CD14-positive monocyte (primary cell): ENCODE measurements at regions not wholly inside any gene's neighbourhood (a gene's known extent, or its start where the extent isn't known, plus 50 kb on each side); places are given as distances from the start of the nearest gene placed in this dataset.

ENCODE experiments used
- DNase-seq, 3 donors: peaks; one replicate each; pipeline ENCODE4 v3.0.0-alpha.2; 2011 to 2022
- H2AFZ ChIP-seq: 2 replicates; pipeline ENCODE4 v1.6.0; 2012; ENCODE audit warnings: mild to moderate bottlenecking, low read depth, low read length, inconsistent platforms; ENCODE audit not compliant: insufficient read depth, poor library complexity, severe bottlenecking
- H3K27ac ChIP-seq, 2 donors: 1 replicate in 1 of 2; 2 replicates in 1 of 2; pipeline ENCODE4 v1.5.1; 2012 to 2013; ENCODE audit warnings: low read length in 2 of 2, control low read depth in 1 of 2, inconsistent platforms in 1 of 2, low read depth in 1 of 2, mild to moderate bottlenecking in 1 of 2
- H3K27me3 ChIP-seq, 2 donors: one replicate each; pipeline versions ENCODE4 v1.6.0 to v1.6.1; 2011 to 2013; ENCODE audit warnings: low read length in 2 of 2; ENCODE audit not compliant: control insufficient read depth in 2 of 2, insufficient read depth in 2 of 2
- H3K36me3 ChIP-seq, 2 donors: replicated peaks in 1 of 2; 1 replicate in 1 of 2; 2 replicates in 1 of 2; pipeline versions ENCODE4 v1.5.1 to v1.6.1; 2012 to 2013; ENCODE audit warnings: low read length in 2 of 2, control low read depth in 1 of 2, inconsistent platforms in 1 of 2, mild to moderate bottlenecking in 1 of 2; ENCODE audit not compliant: insufficient read depth in 2 of 2, control insufficient read depth in 1 of 2
- H3K4me1 ChIP-seq, 2 donors: 1 replicate in 1 of 2; 2 replicates in 1 of 2; pipeline versions ENCODE4 v1.5.1 to v1.6.1; 2012 to 2013; ENCODE audit warnings: low read length in 2 of 2, control low read depth in 1 of 2, inconsistent platforms in 1 of 2, mild to moderate bottlenecking in 1 of 2, moderate library complexity in 1 of 2; ENCODE audit not compliant: insufficient read depth in 2 of 2, control insufficient read depth in 1 of 2
- H3K4me2 ChIP-seq: replicated peaks from 2 replicates; pipeline ENCODE3; 2012; ENCODE audit warnings: low read length, moderate library complexity, mild to moderate bottlenecking; ENCODE audit not compliant: poor library complexity, severe bottlenecking; ENCODE audit errors: extremely low read depth
- H3K4me3 ChIP-seq, 3 experiments: fragments of 200-600 bp in 1 of 3; sonication (generic) in 1 of 3; replicated peaks in 1 of 3; 1 replicate in 2 of 3; 2 replicates in 1 of 3; pipeline ENCODE4 v1.5.1; 2011 to 2013; ENCODE audit warnings: low read length in 3 of 3, mild to moderate bottlenecking in 3 of 3, control low read depth in 2 of 3, low read depth in 2 of 3, inconsistent platforms in 1 of 3, moderate library complexity in 1 of 3
- H3K79me2 ChIP-seq: 2 replicates; pipeline ENCODE4 v1.6.0; 2012; ENCODE audit warnings: mild to moderate bottlenecking, control low read depth, inconsistent platforms, low read length, moderate library complexity; ENCODE audit not compliant: insufficient read depth
- H3K9ac ChIP-seq: 2 replicates; pipeline ENCODE4 v1.6.0; 2017; ENCODE audit warnings: low read length, mild to moderate bottlenecking; ENCODE audit not compliant: insufficient read depth, poor library complexity, severe bottlenecking
- H3K9me3 ChIP-seq, 2 donors: replicated peaks in 1 of 2; 1 replicate in 1 of 2; 2 replicates in 1 of 2; pipeline versions ENCODE4 v1.5.1 to v1.6.1; 2012 to 2013; ENCODE audit warnings: low read length in 2 of 2, control low read depth in 1 of 2; ENCODE audit not compliant: control insufficient read depth in 1 of 2, insufficient read depth in 1 of 2
- H4K20me1 ChIP-seq: 2 replicates; pipeline ENCODE4 v1.6.0; 2012; ENCODE audit warnings: mild to moderate bottlenecking, low read length, control low read depth, moderate library complexity; ENCODE audit not compliant: insufficient read depth
- H3K27ac Mint-ChIP-seq, 7 donors: one replicate each; pipeline ENCODE4 v1.8.0; 2020; ENCODE audit warnings: mild to moderate bottlenecking in 7 of 7, mixed read lengths in 7 of 7, moderate library complexity in 6 of 7, inconsistent platforms in 2 of 7
- H3K27me3 Mint-ChIP-seq, 3 donors: one replicate each; pipeline ENCODE4 v1.8.0; 2021 to 2022; ENCODE audit warnings: low read depth in 3 of 3, mild to moderate bottlenecking in 3 of 3, mixed read lengths in 3 of 3, moderate library complexity in 3 of 3, inconsistent platforms in 1 of 3
- H3K36me3 Mint-ChIP-seq, 2 donors: one replicate each; pipeline ENCODE4 v1.8.0; 2020; ENCODE audit warnings: mixed read lengths in 2 of 2, inconsistent platforms in 1 of 2, mild to moderate bottlenecking in 1 of 2
- H3K4me1 Mint-ChIP-seq: one replicate; pipeline ENCODE4 v1.8.0; 2020; ENCODE audit warnings: mild to moderate bottlenecking, mixed read lengths
- H3K4me3 Mint-ChIP-seq, 2 donors: one replicate each; pipeline ENCODE4 v1.8.0; 2020; ENCODE audit warnings: mild to moderate bottlenecking in 2 of 2, mixed read lengths in 2 of 2, moderate library complexity in 1 of 2
- H3K9me3 Mint-ChIP-seq, 7 donors: one replicate each; pipeline ENCODE4 v1.8.0; 2020 to 2022; ENCODE audit warnings: mixed read lengths in 7 of 7, mild to moderate bottlenecking in 6 of 7, moderate library complexity in 6 of 7, inconsistent platforms in 2 of 7
- CTCF ChIP-seq: fragments of 200-600 bp; IDR thresholded peaks from one replicate; pipeline ENCODE4 v1.8.0; 2022; ENCODE audit warnings: antibody characterized with exemption, mild to moderate bottlenecking
- whole genome bisulfite sequencing: methylation state at CpG from one replicate; pipeline ENCODE4 v1.1.5; 2013; ENCODE audit warnings: missing lambda C conversion rate; ENCODE audit not compliant: insufficient coverage; 5-methylcytosine and 5-hydroxymethylcytosine counted together
- intact Hi-C, 2 donors: fragments of 100-400 bp; cut with micrococcal nuclease; formaldehyde crosslinking; loops; one replicate each; pipeline versions ENCODE4 v1.15.0 to v1.15.1; 2023

- no peaks in the 10 kb centered on the region for H3K36me3 Mint-ChIP-seq
These were observed 167.2 kb upstream of the CTNND2 start for GRCh38 chr5:12071455-12071854.

GRCh38 chr5:12023614-12024241 is 119.5 kb upstream of the CTNND2 start:
- TF ChIP-seq CTCF: peak; percentile 47
- intact Hi-C loops: no loop called here
- H3K9me3 ChIP-seq: peaks cover 7 to 8% of the 10 kb centered on the region in 2 donors
- no CpG with 5 or more reads among the region's 5 CpGs for WGBS
- H3K36me3 ChIP-seq: no peaks in the 10 kb centered on the region
- Mint-ChIP-seq H3K4me1 (no peaks in the 10 kb centered on the region), H3K9me3 (peaks cover 0 to 9% (median 0%) of the 10 kb centered on the region in 7 donors), H3K27me3 (no peaks in the 10 kb centered on the region), H3K27ac (no peak overlapping the region), H3K4me3 (no peak overlapping the region), H3K36me3 (no peaks in the 10 kb centered on the region)
- no peaks in the 10 kb centered on the region for H3K79me2 ChIP-seq
- H3K27me3 ChIP-seq: no peaks in the 10 kb centered on the region
- DNase-seq: peak in 1 of 3 donors; percentile 0
- no peaks in the 10 kb centered on the region for H4K20me1 ChIP-seq
- H3K4me3 ChIP-seq: no peak overlapping the region
- no peak overlapping the region for H3K4me2 ChIP-seq
- H3K27ac ChIP-seq: no peak overlapping the region
- no peak overlapping the region for H2AFZ ChIP-seq
- no peaks in the 10 kb centered on the region for H3K4me1 ChIP-seq
- no peak overlapping the region for H3K9ac ChIP-seq

More at GRCh38 chr5:12071455-12071854, 167.2 kb upstream of the CTNND2 start:
- no CpG with 5 or more reads among the region's 2 CpGs for WGBS
- Mint-ChIP-seq H3K4me1 (no peaks in the 10 kb centered on the region), H3K27me3 (no peaks in the 10 kb centered on the region), H3K27ac (no peak overlapping the region), H3K9me3 (peaks cover 0 to 8% (median 0%) of the 10 kb centered on the region in 7 donors), H3K4me3 (no peak overlapping the region)
- Histone ChIP-seq H3K4me3 (no peak overlapping the region), H3K4me2 (no peak overlapping the region), H3K27ac (no peak overlapping the region), H3K27me3 (no peaks in the 10 kb centered on the region), H3K9me3 (peaks cover 0 to 5% of the 10 kb centered on the region in 2 donors), H4K20me1 (no peaks in the 10 kb centered on the region), H3K36me3 (no peaks in the 10 kb centered on the region), H3K9ac (no peak overlapping the region), H3K4me1 (no peaks in the 10 kb centered on the region), H3K79me2 (no peaks in the 10 kb centered on the region), H2AFZ (no peak overlapping the region)
- DNase-seq: no peak
- intact Hi-C loops: no loop called here
- TF ChIP-seq CTCF: no peak
